HepG2 (cell line): ENCODE measurements at regions not wholly inside any gene's neighbourhood (a gene's known extent, or its start where the extent isn't known, plus 50 kb on each side); places are given as distances from the start of the nearest gene placed in this dataset.

Experiments
- ATF1 ChIP-seq: IDR thresholded peaks from 2 replicates; pipeline ENCODE4 v1.6.1; 2016; ENCODE audit warnings: mild to moderate bottlenecking, control low read depth
- KLF13 ChIP-seq: sonication (generic); formaldehyde crosslinking; IDR thresholded peaks from 2 replicates; pipeline ENCODE4 v1.4.0; 2020; ENCODE audit warnings: mild to moderate bottlenecking, missing genetic modification reagents
- MTA1 ChIP-seq: sonication (generic); formaldehyde crosslinking; IDR thresholded peaks from 2 replicates; pipeline ENCODE4 v1.4.0; 2020; ENCODE audit warnings: missing genetic modification reagents, mild to moderate bottlenecking, borderline replicate concordance
- NR2F6 ChIP-seq, 2 experiments: IDR thresholded peaks; 2 replicates each; pipeline ENCODE4 v1.6.1; 2016; ENCODE audit warnings: antibody characterized with exemption in 1 of 2, mild to moderate bottlenecking in 1 of 2
- TEAD3 ChIP-seq: optimal IDR thresholded peaks from 2 replicates; pipeline ENCODE3; 2016; ENCODE audit warnings: borderline replicate concordance
- TF ChIP-seq, protein P1 (sequence below): IDR thresholded peaks from 2 replicates; pipeline ENCODE4 v1.6.1; 2016; ENCODE audit warnings: missing compliant biosample characterization, missing genetic modification reagents, borderline replicate concordance
- TF ChIP-seq, protein P2 (sequence below): sonication (generic); formaldehyde crosslinking; IDR thresholded peaks from 2 replicates; pipeline ENCODE4 v1.4.0; 2020; ENCODE audit warnings: missing genetic modification reagents
- TF ChIP-seq, protein P3 (sequence below): sonication (generic); formaldehyde crosslinking; conservative IDR thresholded peaks from 2 replicates; pipeline ENCODE4 v1.4.0; 2020; ENCODE audit warnings: mild to moderate bottlenecking, missing genetic modification reagents, moderate library complexity
- TF ChIP-seq, protein P4 (sequence below): sonication (generic); formaldehyde crosslinking; IDR thresholded peaks from 2 replicates; pipeline ENCODE4 v1.4.0; 2020; ENCODE audit warnings: missing genetic modification reagents, borderline replicate concordance

DNA sequence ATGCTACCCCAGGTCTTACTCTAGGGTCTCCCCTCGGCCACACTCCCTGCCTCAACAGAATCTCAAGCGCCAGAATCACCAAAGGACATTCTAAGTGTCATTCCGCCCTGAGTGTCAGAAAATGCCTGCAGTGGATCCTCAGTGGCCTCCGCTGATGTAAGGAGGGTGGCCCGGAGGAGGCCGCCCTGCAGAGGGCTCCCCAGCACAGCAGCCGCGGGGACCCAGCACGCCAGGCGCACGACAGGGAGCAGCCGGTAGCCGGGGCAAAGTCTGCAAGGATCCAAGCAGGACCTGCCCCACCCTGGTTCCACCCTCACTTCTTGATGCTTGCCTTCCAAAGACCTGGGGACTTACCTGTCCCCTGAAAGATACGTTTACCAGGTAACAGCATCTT, 54.2 kb upstream of the ID2 start (continued):
- TF ChIP-seq, protein P1, sequence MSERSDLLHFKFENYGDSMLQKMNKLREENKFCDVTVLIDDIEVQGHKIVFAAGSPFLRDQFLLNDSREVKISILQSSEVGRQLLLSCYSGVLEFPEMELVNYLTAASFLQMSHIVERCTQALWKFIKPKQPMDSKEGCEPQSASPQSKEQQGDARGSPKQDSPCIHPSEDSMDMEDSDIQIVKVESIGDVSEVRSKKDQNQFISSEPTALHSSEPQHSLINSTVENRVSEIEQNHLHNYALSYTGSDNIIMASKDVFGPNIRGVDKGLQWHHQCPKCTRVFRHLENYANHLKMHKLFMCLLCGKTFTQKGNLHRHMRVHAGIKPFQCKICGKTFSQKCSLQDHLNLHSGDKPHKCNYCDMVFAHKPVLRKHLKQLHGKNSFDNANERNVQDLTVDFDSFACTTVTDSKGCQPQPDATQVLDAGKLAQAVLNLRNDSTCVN: peak; percentile 84
- TF ChIP-seq, protein P2, sequence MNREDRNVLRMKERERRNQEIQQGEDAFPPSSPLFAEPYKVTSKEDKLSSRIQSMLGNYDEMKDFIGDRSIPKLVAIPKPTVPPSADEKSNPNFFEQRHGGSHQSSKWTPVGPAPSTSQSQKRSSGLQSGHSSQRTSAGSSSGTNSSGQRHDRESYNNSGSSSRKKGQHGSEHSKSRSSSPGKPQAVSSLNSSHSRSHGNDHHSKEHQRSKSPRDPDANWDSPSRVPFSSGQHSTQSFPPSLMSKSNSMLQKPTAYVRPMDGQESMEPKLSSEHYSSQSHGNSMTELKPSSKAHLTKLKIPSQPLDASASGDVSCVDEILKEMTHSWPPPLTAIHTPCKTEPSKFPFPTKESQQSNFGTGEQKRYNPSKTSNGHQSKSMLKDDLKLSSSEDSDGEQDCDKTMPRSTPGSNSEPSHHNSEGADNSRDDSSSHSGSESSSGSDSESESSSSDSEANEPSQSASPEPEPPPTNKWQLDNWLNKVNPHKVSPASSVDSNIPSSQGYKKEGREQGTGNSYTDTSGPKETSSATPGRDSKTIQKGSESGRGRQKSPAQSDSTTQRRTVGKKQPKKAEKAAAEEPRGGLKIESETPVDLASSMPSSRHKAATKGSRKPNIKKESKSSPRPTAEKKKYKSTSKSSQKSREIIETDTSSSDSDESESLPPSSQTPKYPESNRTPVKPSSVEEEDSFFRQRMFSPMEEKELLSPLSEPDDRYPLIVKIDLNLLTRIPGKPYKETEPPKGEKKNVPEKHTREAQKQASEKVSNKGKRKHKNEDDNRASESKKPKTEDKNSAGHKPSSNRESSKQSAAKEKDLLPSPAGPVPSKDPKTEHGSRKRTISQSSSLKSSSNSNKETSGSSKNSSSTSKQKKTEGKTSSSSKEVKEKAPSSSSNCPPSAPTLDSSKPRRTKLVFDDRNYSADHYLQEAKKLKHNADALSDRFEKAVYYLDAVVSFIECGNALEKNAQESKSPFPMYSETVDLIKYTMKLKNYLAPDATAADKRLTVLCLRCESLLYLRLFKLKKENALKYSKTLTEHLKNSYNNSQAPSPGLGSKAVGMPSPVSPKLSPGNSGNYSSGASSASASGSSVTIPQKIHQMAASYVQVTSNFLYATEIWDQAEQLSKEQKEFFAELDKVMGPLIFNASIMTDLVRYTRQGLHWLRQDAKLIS: no peak
- no peak for TF ChIP-seq KLF13 (CRISPR knock-in tag)
- TF ChIP-seq TEAD3: peak; percentile 72
- 0 out of 2 replicates have a peak, but pooled peaks have one; percentile 7 for TF ChIP-seq MTA1 (CRISPR knock-in tag)
- TF ChIP-seq NR2F6 (IDR thresholded peaks at IDR 0.05): peak; percentile 43; the same call in 1 of the 2 replicates
- TF ChIP-seq NR2F6 (CRISPR knock-in tag; IDR thresholded peaks at IDR 0.05): peak; percentile 76
- TF ChIP-seq ATF1 (CRISPR knock-in tag): no peak
- TF ChIP-seq, protein P3, sequence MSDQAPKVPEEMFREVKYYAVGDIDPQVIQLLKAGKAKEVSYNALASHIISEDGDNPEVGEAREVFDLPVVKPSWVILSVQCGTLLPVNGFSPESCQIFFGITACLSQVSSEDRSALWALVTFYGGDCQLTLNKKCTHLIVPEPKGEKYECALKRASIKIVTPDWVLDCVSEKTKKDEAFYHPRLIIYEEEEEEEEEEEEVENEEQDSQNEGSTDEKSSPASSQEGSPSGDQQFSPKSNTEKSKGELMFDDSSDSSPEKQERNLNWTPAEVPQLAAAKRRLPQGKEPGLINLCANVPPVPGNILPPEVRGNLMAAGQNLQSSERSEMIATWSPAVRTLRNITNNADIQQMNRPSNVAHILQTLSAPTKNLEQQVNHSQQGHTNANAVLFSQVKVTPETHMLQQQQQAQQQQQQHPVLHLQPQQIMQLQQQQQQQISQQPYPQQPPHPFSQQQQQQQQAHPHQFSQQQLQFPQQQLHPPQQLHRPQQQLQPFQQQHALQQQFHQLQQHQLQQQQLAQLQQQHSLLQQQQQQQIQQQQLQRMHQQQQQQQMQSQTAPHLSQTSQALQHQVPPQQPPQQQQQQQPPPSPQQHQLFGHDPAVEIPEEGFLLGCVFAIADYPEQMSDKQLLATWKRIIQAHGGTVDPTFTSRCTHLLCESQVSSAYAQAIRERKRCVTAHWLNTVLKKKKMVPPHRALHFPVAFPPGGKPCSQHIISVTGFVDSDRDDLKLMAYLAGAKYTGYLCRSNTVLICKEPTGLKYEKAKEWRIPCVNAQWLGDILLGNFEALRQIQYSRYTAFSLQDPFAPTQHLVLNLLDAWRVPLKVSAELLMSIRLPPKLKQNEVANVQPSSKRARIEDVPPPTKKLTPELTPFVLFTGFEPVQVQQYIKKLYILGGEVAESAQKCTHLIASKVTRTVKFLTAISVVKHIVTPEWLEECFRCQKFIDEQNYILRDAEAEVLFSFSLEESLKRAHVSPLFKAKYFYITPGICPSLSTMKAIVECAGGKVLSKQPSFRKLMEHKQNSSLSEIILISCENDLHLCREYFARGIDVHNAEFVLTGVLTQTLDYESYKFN (CRISPR knock-in tag): peak; percentile 42; the same call in 1 of the 2 replicates
- TF ChIP-seq, protein P4, sequence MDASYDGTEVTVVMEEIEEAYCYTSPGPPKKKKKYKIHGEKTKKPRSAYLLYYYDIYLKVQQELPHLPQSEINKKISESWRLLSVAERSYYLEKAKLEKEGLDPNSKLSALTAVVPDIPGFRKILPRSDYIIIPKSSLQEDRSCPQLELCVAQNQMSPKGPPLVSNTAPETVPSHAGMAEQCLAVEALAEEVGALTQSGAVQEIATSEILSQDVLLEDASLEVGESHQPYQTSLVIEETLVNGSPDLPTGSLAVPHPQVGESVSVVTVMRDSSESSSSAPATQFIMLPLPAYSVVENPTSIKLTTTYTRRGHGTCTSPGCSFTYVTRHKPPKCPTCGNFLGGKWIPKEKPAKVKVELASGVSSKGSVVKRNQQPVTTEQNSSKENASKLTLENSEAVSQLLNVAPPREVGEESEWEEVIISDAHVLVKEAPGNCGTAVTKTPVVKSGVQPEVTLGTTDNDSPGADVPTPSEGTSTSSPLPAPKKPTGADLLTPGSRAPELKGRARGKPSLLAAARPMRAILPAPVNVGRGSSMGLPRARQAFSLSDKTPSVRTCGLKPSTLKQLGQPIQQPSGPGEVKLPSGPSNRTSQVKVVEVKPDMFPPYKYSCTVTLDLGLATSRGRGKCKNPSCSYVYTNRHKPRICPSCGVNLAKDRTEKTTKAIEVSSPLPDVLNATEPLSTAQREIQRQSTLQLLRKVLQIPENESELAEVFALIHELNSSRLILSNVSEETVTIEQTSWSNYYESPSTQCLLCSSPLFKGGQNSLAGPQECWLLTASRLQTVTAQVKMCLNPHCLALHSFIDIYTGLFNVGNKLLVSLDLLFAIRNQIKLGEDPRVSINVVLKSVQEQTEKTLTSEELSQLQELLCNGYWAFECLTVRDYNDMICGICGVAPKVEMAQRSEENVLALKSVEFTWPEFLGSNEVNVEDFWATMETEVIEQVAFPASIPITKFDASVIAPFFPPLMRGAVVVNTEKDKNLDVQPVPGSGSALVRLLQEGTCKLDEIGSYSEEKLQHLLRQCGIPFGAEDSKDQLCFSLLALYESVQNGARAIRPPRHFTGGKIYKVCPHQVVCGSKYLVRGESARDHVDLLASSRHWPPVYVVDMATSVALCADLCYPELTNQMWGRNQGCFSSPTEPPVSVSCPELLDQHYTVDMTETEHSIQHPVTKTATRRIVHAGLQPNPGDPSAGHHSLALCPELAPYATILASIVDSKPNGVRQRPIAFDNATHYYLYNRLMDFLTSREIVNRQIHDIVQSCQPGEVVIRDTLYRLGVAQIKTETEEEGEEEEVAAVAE: 0 out of 2 replicates have a peak, but pooled peaks have one; percentile 52
